ENCODE measurements at regions not wholly inside any gene's neighbourhood (a gene's known extent, or its start where the extent isn't known, plus 50 kb on each side); places are given as distances from the start of the nearest gene placed in this dataset.

DNA sequence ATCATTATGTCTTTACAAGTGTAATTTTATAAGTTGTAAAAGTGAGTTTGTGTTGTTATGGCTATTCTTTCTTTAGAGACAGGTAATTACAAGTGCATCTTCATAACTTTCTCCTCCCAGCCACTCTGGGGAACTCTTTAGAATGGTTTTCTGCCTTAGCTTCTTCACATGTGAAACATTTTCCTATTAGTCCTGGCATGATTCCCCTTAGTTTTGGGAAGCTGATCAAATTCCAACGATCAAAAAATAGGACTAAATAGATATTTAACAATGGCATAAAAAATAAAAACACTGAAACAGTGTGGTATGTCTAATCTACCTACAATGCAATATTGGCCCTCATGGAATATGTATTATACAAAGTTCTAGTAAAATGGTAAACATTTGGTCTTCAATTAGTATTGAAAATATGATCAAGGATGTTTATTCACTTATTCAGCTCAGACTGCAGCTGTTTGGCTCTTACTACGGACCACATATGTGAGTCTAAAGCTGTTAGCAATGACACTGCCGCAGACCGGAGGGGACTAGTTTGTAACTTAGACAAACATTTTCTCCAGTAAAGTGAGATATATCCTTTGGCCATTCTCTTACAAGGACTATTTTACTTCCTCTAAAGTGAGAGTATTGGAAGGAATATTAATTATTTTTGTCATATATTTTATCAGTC, 890.8 kb upstream of the USP15 start:
- H3K27me3 Mint-ChIP-seq = no peaks in the 10 kb centered on the region
- no peak for DNase-seq
- TF ChIP-seq, protein P1, sequence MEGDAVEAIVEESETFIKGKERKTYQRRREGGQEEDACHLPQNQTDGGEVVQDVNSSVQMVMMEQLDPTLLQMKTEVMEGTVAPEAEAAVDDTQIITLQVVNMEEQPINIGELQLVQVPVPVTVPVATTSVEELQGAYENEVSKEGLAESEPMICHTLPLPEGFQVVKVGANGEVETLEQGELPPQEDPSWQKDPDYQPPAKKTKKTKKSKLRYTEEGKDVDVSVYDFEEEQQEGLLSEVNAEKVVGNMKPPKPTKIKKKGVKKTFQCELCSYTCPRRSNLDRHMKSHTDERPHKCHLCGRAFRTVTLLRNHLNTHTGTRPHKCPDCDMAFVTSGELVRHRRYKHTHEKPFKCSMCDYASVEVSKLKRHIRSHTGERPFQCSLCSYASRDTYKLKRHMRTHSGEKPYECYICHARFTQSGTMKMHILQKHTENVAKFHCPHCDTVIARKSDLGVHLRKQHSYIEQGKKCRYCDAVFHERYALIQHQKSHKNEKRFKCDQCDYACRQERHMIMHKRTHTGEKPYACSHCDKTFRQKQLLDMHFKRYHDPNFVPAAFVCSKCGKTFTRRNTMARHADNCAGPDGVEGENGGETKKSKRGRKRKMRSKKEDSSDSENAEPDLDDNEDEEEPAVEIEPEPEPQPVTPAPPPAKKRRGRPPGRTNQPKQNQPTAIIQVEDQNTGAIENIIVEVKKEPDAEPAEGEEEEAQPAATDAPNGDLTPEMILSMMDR (IDR thresholded peaks at IDR 0.05) = no peak
- no peaks in the 10 kb centered on the region for H3K36me3 Mint-ChIP-seq (ENCODE audit: low read depth)
- Histone ChIP-seq H3K27me3 (ENCODE audit: control insufficient read depth in 1 of 2, insufficient read depth in 2 of 2, low read length in 2 of 2) (no peaks in the 10 kb centered on the region), H3K4me3 (ENCODE audit: low read length) (no peak overlapping the region), H3K4me1 (ENCODE audit: insufficient read depth, low read length) (no peaks in the 10 kb centered on the region), H3K27ac (ENCODE audit: low read depth in 1 of 2, low read length in 2 of 2) (no peak overlapping the region), H3K9me3 (ENCODE audit: control insufficient read depth in 1 of 2, insufficient read depth in 1 of 2, low read length in 2 of 2) (peaks cover 0 to 7% of the 10 kb centered on the region in 2 experiments), H3K36me3 (ENCODE audit: insufficient read depth, low read length) (no peaks in the 10 kb centered on the region)
- ChIA-PET POLR2A (no interaction called here), CTCF (no interaction called here)
- H3K4me1 Mint-ChIP-seq (ENCODE audit: low read depth) = no peaks in the 10 kb centered on the region
- intact Hi-C loops (cut with DNase I, micrococcal nuclease) = no loop called here
- no peak overlapping the region for H3K27ac Mint-ChIP-seq
- H3K4me3 Mint-ChIP-seq = no peak overlapping the region
- no peak for ATAC-seq (ENCODE audit: poor library complexity)
- H3K9me3 Mint-ChIP-seq = no peaks in the 10 kb centered on the region

DNA sequence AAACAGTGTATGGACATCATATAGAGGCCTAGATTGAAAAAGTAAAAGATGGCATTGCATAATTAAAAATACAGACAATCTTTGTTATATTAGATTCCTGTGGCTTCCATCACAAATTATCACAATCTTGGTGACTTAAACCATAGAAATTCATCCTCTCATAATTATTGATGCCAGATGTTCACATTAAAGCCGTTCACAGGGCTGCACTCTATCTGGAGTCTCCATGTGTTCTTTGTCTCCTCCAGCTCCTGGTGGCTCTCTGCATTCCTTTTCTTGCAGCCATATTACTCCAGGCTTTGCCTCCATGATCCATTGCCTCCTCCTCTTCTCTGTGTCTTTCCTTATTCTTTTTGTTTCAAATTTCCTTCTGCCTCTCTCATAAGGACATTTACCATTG, 875.7 kb upstream of the USP15 start:
- Histone ChIP-seq H3K36me3 (ENCODE audit: insufficient read depth, low read length) (no peaks in the 10 kb centered on the region), H3K4me1 (ENCODE audit: insufficient read depth, low read length) (no peaks in the 10 kb centered on the region), H3K4me3 (ENCODE audit: low read length) (no peak overlapping the region), H3K27ac (ENCODE audit: low read depth in 1 of 2, low read length in 2 of 2) (no peak overlapping the region), H3K27me3 (ENCODE audit: control insufficient read depth in 1 of 2, insufficient read depth in 2 of 2, low read length in 2 of 2) (no peaks in the 10 kb centered on the region), H3K9me3 (ENCODE audit: control insufficient read depth in 1 of 2, insufficient read depth in 1 of 2, low read length in 2 of 2) (no peaks in the 10 kb centered on the region)
- Mint-ChIP-seq H3K4me1 (ENCODE audit: low read depth) (no peaks in the 10 kb centered on the region), H3K4me3 (no peak overlapping the region), H3K9me3 (peaks cover 7% of the 10 kb centered on the region), H3K36me3 (ENCODE audit: low read depth) (no peaks in the 10 kb centered on the region), H3K27me3 (no peaks in the 10 kb centered on the region), H3K27ac (no peak overlapping the region)
- POLR2A ChIA-PET = no interaction called here
- TF ChIP-seq, protein P1 (IDR thresholded peaks at IDR 0.05) = no peak
- ATAC-seq (ENCODE audit: poor library complexity) (no peak), DNase-seq (no peak)
- intact Hi-C loops (cut with DNase I, micrococcal nuclease) = no loop called here
- CTCF ChIA-PET = no interaction called here

DNA sequence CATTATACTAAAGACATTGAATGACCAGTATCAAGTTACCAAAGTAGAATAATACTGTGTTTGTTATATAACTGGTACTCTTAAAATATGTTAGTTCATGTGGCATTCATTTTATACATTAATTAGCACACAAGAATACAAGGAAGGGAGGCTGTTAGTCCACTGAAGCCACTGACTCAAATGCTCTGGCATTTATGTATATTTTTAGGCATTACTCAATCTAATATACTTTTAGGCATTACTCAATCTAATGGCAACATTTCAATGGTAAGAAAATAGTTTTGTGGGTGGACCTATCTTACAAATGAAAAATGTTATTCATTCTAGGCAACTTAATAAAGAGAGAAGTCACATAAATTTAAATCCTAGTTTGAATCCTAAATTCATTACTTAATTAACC, 874.4 kb upstream of the USP15 start:
- Mint-ChIP-seq H3K27ac (no peak overlapping the region), H3K4me3 (no peak overlapping the region), H3K27me3 (no peaks in the 10 kb centered on the region), H3K36me3 (ENCODE audit: low read depth) (no peaks in the 10 kb centered on the region), H3K9me3 (peaks cover 8% of the 10 kb centered on the region), H3K4me1 (ENCODE audit: low read depth) (no peaks in the 10 kb centered on the region)
- CTCF ChIA-PET = no interaction called here
- H3K36me3 ChIP-seq (ENCODE audit: insufficient read depth, low read length) = no peaks in the 10 kb centered on the region
- POLR2A ChIA-PET = no interaction called here
- no peaks in the 10 kb centered on the region for H3K4me1 ChIP-seq (ENCODE audit: insufficient read depth, low read length)
- H3K9me3 ChIP-seq (ENCODE audit: control insufficient read depth in 1 of 2, insufficient read depth in 1 of 2, low read length in 2 of 2) = no peaks in the 10 kb centered on the region
- no peak for DNase-seq
- TF ChIP-seq, protein P1 (IDR thresholded peaks at IDR 0.05) = no peak
- ATAC-seq (ENCODE audit: poor library complexity) = no peak
- intact Hi-C loops (cut with DNase I, micrococcal nuclease) = no loop called here
- H3K27ac ChIP-seq (ENCODE audit: low read depth in 1 of 2, low read length in 2 of 2) = no peak overlapping the region
- no peaks in the 10 kb centered on the region for H3K27me3 ChIP-seq (ENCODE audit: control insufficient read depth in 1 of 2, insufficient read depth in 2 of 2, low read length in 2 of 2)
- H3K4me3 ChIP-seq (ENCODE audit: low read length) = no peak overlapping the region
